ENCODE measurements at regions not wholly inside any gene's neighbourhood (a gene's known extent, or its start where the extent isn't known, plus 50 kb on each side); places are given as distances from the start of the nearest gene placed in this dataset.
"Not testable (repeated sequence)": the region's sequence is repeated elsewhere in the genome, so short reads cannot be mapped to it uniquely, and the experiment has no call there.

GRCh38 chr3:28151608-28152228, 89.7 kb upstream of the CMC1 start:
- Histone ChIP-seq H3K27ac (ENCODE audit: low read depth, low read length) (no peak overlapping the region), H3K9ac (ENCODE audit: low read depth in 1 of 3, low read length in 3 of 3) (no peak overlapping the region), H3K36me3 (ENCODE audit: control insufficient read depth in 3 of 3, insufficient read depth in 3 of 3, low read length in 3 of 3) (no peaks in the 10 kb centered on the region), H3K27me3 (ENCODE audit: control insufficient read depth in 3 of 3, insufficient read depth in 3 of 3, low read length in 3 of 3) (no peaks in the 10 kb centered on the region), H3K4me1 (ENCODE audit: control insufficient read depth in 3 of 3, insufficient read depth in 3 of 3, low read length in 3 of 3) (no peaks in the 10 kb centered on the region), H3K4me3 (ENCODE audit: low read length in 3 of 3) (no peak overlapping the region), H3K9me3 (ENCODE audit: control insufficient read depth in 3 of 3, low read length in 3 of 3) (no peaks in the 10 kb centered on the region)

DNA sequence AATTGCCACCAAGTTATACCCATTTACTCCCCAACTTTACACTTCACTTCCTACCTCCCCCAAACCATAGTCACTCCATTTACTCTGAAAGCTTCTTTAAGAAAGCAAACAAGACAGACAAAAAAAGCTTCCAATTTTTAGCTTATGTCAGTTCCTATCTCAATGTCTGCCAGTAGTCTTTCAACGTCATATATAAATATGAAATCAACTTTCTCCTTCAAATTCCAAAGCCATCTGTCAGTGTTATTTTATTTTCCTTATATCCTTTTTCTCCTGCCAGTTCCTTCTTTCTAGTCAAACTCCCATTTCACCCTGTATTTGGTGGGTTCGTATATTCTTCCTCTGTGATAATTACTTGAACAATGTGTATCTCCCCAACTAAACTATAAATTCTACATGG, 85.8 kb upstream of the CMC1 start:
- Histone ChIP-seq H3K36me3 (ENCODE audit: control insufficient read depth in 3 of 3, insufficient read depth in 3 of 3, low read length in 3 of 3) (no peaks in the 10 kb centered on the region), H3K27ac (ENCODE audit: low read depth, low read length) (no peak overlapping the region), H3K9ac (ENCODE audit: low read depth in 1 of 3, low read length in 3 of 3) (no peak overlapping the region), H3K4me1 (ENCODE audit: control insufficient read depth in 3 of 3, insufficient read depth in 3 of 3, low read length in 3 of 3) (no peaks in the 10 kb centered on the region), H3K9me3 (ENCODE audit: control insufficient read depth in 3 of 3, low read length in 3 of 3) (peaks cover 0 to 7% (median 0%) of the 10 kb centered on the region in 3 donors), H3K27me3 (ENCODE audit: control insufficient read depth in 3 of 3, insufficient read depth in 3 of 3, low read length in 3 of 3) (no peaks in the 10 kb centered on the region), H3K4me3 (ENCODE audit: low read length in 3 of 3) (no peak overlapping the region)

DNA sequence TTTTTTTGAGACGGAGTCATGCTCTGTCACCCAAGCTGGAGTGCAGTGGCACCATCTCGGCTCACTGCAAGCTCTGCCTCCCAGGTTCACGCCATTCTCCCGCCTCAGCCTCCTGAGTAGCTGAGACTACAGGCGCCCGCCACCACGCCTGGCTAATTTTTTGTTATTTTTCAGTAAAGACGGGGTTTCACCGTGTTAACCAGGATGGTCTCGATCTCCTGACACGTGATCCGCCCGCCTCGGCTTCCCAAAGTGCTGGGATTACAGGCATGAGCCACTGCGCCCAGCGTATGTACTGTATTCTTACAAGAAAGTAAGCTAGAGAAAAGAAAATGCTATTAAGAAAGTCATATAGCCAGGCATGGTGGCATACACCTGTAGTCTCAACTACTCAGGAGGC, 84.8 kb upstream of the CMC1 start:
- H3K9ac ChIP-seq (ENCODE audit: low read depth in 1 of 3, low read length in 3 of 3); H3K27ac ChIP-seq (ENCODE audit: low read depth, low read length): not testable (repeated sequence)

DNA sequence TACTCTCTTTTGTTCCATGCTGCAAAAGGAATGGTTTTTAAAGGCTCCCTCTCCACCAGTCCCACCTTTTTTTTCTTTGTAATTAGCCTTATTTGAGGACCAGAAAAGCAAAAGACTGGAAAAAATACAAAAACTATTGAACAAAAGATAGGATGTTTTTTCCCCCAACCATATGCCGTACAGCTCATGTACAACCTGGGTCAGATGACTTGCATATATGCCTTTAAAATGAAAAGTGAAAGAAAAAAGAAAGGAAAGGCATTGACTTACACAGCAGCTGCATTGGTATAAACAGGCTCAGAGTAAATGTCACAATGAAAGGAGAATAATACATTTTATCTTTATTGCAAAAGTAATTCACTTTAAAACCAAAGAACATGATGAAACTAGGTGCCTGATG, 69.5 kb upstream of the CMC1 start:
- no peak overlapping the region for H3K4me3 ChIP-seq (ENCODE audit: low read length in 3 of 3)
- no peaks in the 10 kb centered on the region for H3K4me1 ChIP-seq (ENCODE audit: control insufficient read depth in 3 of 3, insufficient read depth in 3 of 3, low read length in 3 of 3)
- no peaks in the 10 kb centered on the region for H3K9me3 ChIP-seq (ENCODE audit: control insufficient read depth in 3 of 3, low read length in 3 of 3)
- H3K36me3 ChIP-seq (ENCODE audit: control insufficient read depth in 3 of 3, insufficient read depth in 3 of 3, low read length in 3 of 3) = no peaks in the 10 kb centered on the region
- no peak overlapping the region for H3K27ac ChIP-seq (ENCODE audit: low read depth, low read length)
- no peaks in the 10 kb centered on the region for H3K27me3 ChIP-seq (ENCODE audit: control insufficient read depth in 3 of 3, insufficient read depth in 3 of 3, low read length in 3 of 3)
- no peak overlapping the region for H3K9ac ChIP-seq (ENCODE audit: low read depth in 1 of 3, low read length in 3 of 3)

More for the DNA sequence above, 84.8 kb upstream of the CMC1 start:
- not testable (repeated sequence) for H3K4me3 ChIP-seq (ENCODE audit: low read length in 3 of 3); H3K9me3 ChIP-seq (ENCODE audit: control insufficient read depth in 3 of 3, low read length in 3 of 3); H3K27me3 ChIP-seq (ENCODE audit: control insufficient read depth in 3 of 3, insufficient read depth in 3 of 3, low read length in 3 of 3); H3K36me3 ChIP-seq (ENCODE audit: control insufficient read depth in 3 of 3, insufficient read depth in 3 of 3, low read length in 3 of 3); H3K4me1 ChIP-seq (ENCODE audit: control insufficient read depth in 3 of 3, insufficient read depth in 3 of 3, low read length in 3 of 3)

DNA sequence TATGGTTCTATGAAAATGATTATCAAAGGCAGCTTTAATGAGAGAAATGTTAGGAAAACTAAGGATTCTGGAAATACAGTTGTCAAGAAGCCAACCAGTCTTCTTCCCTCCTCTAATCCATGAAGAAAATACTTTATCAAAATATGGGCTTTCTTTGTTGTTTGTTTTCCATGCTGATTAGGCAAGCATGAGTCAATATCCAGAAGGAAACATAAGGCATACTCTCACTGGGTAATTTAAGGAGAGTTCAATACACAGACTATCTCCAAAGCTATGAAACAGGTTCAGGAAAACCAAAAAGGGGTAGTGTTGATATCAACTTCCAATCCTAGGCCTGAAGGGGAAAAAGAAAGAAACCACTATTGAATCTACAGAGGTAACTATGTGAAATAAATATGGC, 68.7 kb upstream of the CMC1 start:
- Histone ChIP-seq H3K4me3 (ENCODE audit: low read length in 3 of 3) (no peak overlapping the region), H3K27ac (ENCODE audit: low read depth, low read length) (no peak overlapping the region), H3K36me3 (ENCODE audit: control insufficient read depth in 3 of 3, insufficient read depth in 3 of 3, low read length in 3 of 3) (no peaks in the 10 kb centered on the region), H3K9me3 (ENCODE audit: control insufficient read depth in 3 of 3, low read length in 3 of 3) (no peaks in the 10 kb centered on the region), H3K4me1 (ENCODE audit: control insufficient read depth in 3 of 3, insufficient read depth in 3 of 3, low read length in 3 of 3) (no peaks in the 10 kb centered on the region), H3K9ac (ENCODE audit: low read depth in 1 of 3, low read length in 3 of 3) (no peak overlapping the region), H3K27me3 (ENCODE audit: control insufficient read depth in 3 of 3, insufficient read depth in 3 of 3, low read length in 3 of 3) (no peaks in the 10 kb centered on the region)

GRCh38 chr3:28173836-28174235, 67.6 kb upstream of the CMC1 start:
- H3K9ac ChIP-seq (ENCODE audit: low read depth in 1 of 3, low read length in 3 of 3) = no peak overlapping the region
- H3K27me3 ChIP-seq (ENCODE audit: control insufficient read depth in 3 of 3, insufficient read depth in 3 of 3, low read length in 3 of 3) = no peaks in the 10 kb centered on the region
- no peaks in the 10 kb centered on the region for H3K9me3 ChIP-seq (ENCODE audit: control insufficient read depth in 3 of 3, low read length in 3 of 3)
- no peak overlapping the region for H3K4me3 ChIP-seq (ENCODE audit: low read length in 3 of 3)
- no peaks in the 10 kb centered on the region for H3K36me3 ChIP-seq (ENCODE audit: control insufficient read depth in 3 of 3, insufficient read depth in 3 of 3, low read length in 3 of 3)
- H3K4me1 ChIP-seq (ENCODE audit: control insufficient read depth in 3 of 3, insufficient read depth in 3 of 3, low read length in 3 of 3) = no peaks in the 10 kb centered on the region
- no peak overlapping the region for H3K27ac ChIP-seq (ENCODE audit: low read depth, low read length)

DNA sequence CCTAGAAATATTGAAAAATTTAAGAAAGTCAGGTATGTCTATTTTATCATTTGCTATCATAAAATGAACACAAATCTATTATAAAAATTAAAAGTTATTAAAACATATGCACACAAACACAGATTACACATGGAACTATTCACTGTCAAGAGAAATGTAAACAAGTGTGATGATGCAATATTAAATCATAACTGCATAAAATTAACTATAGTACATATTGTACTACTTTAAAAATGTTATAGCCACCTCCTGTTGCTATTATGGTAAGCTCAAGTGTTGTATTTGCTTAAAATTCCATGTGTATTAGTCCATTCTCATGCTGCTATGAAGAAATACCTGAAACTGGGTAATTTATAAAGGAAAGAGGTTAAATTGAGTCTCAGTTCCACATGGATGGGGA, 54.7 kb upstream of the CMC1 start:
- Histone ChIP-seq H3K27ac (ENCODE audit: low read depth, low read length) (no peak overlapping the region), H3K4me3 (ENCODE audit: low read length in 3 of 3) (no peak overlapping the region), H3K9me3 (ENCODE audit: control insufficient read depth in 3 of 3, low read length in 3 of 3) (no peaks in the 10 kb centered on the region), H3K4me1 (ENCODE audit: control insufficient read depth in 3 of 3, insufficient read depth in 3 of 3, low read length in 3 of 3) (no peaks in the 10 kb centered on the region), H3K36me3 (ENCODE audit: control insufficient read depth in 3 of 3, insufficient read depth in 3 of 3, low read length in 3 of 3) (no peaks in the 10 kb centered on the region), H3K27me3 (ENCODE audit: control insufficient read depth in 3 of 3, insufficient read depth in 3 of 3, low read length in 3 of 3) (no peaks in the 10 kb centered on the region), H3K9ac (ENCODE audit: low read depth in 1 of 3, low read length in 3 of 3) (no peak overlapping the region)

GRCh38 chr3:28188686-28189085, 52.7 kb upstream of the CMC1 start:
- Histone ChIP-seq H3K36me3 (ENCODE audit: control insufficient read depth in 3 of 3, insufficient read depth in 3 of 3, low read length in 3 of 3) (no peaks in the 10 kb centered on the region), H3K4me3 (ENCODE audit: low read length in 3 of 3) (no peak overlapping the region), H3K27me3 (ENCODE audit: control insufficient read depth in 3 of 3, insufficient read depth in 3 of 3, low read length in 3 of 3) (no peaks in the 10 kb centered on the region), H3K9ac (ENCODE audit: low read depth in 1 of 3, low read length in 3 of 3) (no peak overlapping the region), H3K4me1 (ENCODE audit: control insufficient read depth in 3 of 3, insufficient read depth in 3 of 3, low read length in 3 of 3) (no peaks in the 10 kb centered on the region), H3K27ac (ENCODE audit: low read depth, low read length) (no peak overlapping the region), H3K9me3 (ENCODE audit: control insufficient read depth in 3 of 3, low read length in 3 of 3) (no peaks in the 10 kb centered on the region)

- Histone ChIP-seq H3K27ac (ENCODE audit: low read depth, low read length) (no peak overlapping the region), H3K36me3 (ENCODE audit: control insufficient read depth in 3 of 3, insufficient read depth in 3 of 3, low read length in 3 of 3) (no peaks in the 10 kb centered on the region), H3K4me1 (ENCODE audit: control insufficient read depth in 3 of 3, insufficient read depth in 3 of 3, low read length in 3 of 3) (no peaks in the 10 kb centered on the region)
Measured at GRCh38 chr3:28191363-28191762, 50.1 kb upstream of the CMC1 start.

More at GRCh38 chr3:28191363-28191762, 50.1 kb upstream of the CMC1 start:
- Histone ChIP-seq H3K27me3 (ENCODE audit: control insufficient read depth in 3 of 3, insufficient read depth in 3 of 3, low read length in 3 of 3) (no peaks in the 10 kb centered on the region), H3K4me3 (ENCODE audit: low read length in 3 of 3) (no peak overlapping the region), H3K9me3 (ENCODE audit: control insufficient read depth in 3 of 3, low read length in 3 of 3) (no peaks in the 10 kb centered on the region), H3K9ac (ENCODE audit: low read depth in 1 of 3, low read length in 3 of 3) (no peak overlapping the region)
